Panc1 (cell line): ENCODE measurements at regions not wholly inside any gene's neighbourhood (a gene's known extent, or its start where the extent isn't known, plus 50 kb on each side); places are given as distances from the start of the nearest gene placed in this dataset.

Experiments
- ATAC-seq: fragments of 200-7000 bp; cut with Tn5 transposase; 2 replicates; pipeline ENCODE4 v1.9.1; 2020; ENCODE audit warnings: mild to moderate bottlenecking, moderate library complexity
- BruUV-seq: library from RNA; stranded (reverse); fragments of 400-500 nt; replicated peaks from 2 replicates; lab custom pipeline; 2021; lab: Mats Ljungman, UMichigan
- CTCF ChIA-PET: fragments of 300-600 bp; sonication (Branson Sonifier 250); formaldehyde crosslinking; loops from one replicate; lab custom pipeline; 2022; ENCODE audit warnings: antibody characterized with exemption; lab: Charles Lee
- POLR2A ChIA-PET: fragments of 300-600 bp; sonication (Branson Sonifier 250); formaldehyde crosslinking; loops from one replicate; lab custom pipeline; 2022; ENCODE audit warnings: antibody characterized with exemption; lab: Charles Lee
- DNase-seq: peaks from one replicate; pipeline ENCODE4 v3.0.0-alpha.2; 2010; ENCODE audit warnings: low read depth, low spot score
- H3K27ac ChIP-seq: 2 replicates; pipeline ENCODE4 v1.5.1; 2011; ENCODE audit warnings: mild to moderate bottlenecking, low read length, inconsistent platforms
- H3K27me3 ChIP-seq: fragments of 200-500 bp; sonication (Bioruptor generic); 2 replicates; pipeline ENCODE4 v1.6.0; 2014; ENCODE audit warnings: low read length, inconsistent platforms; ENCODE audit not compliant: control insufficient read depth, insufficient read depth
- H3K36me3 ChIP-seq: fragments of 200-500 bp; sonication (Bioruptor generic); 2 replicates; pipeline ENCODE4 v1.5.1; 2014; ENCODE audit warnings: inconsistent platforms, mild to moderate bottlenecking, low read length, moderate library complexity; ENCODE audit not compliant: control insufficient read depth, insufficient read depth
- H3K4me1 ChIP-seq: 2 replicates; pipeline ENCODE4 v1.5.1; 2011; ENCODE audit warnings: inconsistent platforms, mild to moderate bottlenecking, low read length, moderate library complexity; ENCODE audit not compliant: control insufficient read depth, insufficient read depth
- H3K4me3 ChIP-seq, 2 experiments: 2 replicates each; pipeline ENCODE4 v1.5.1; 2011 to 2012; ENCODE audit warnings: low read depth in 2 of 2, low read length in 2 of 2, mild to moderate bottlenecking in 2 of 2, inconsistent platforms in 1 of 2, moderate library complexity in 1 of 2
- H3K9me3 ChIP-seq: fragments of 200-500 bp; sonication (Bioruptor generic); 2 replicates; pipeline ENCODE4 v1.5.1; 2014; ENCODE audit warnings: low read depth, mild to moderate bottlenecking, inconsistent platforms, low read length, moderate library complexity; ENCODE audit not compliant: control insufficient read depth, insufficient read depth
- CTCF ChIP-seq: fragments of 450-650 bp; IDR thresholded peaks from 2 replicates; pipeline ENCODE4 v1.5.1; 2017; ENCODE audit warnings: mild to moderate bottlenecking
- POLR2AphosphoS5 ChIP-seq: IDR thresholded peaks from 2 replicates; pipeline ENCODE4 v1.6.1; 2012; ENCODE audit warnings: mild to moderate bottlenecking, low read depth, low read length, moderate library complexity
- REST ChIP-seq, 2 experiments: IDR thresholded peaks; 2 replicates each; pipeline ENCODE4 v1.6.1; 2011 to 2012; ENCODE audit warnings: low read depth in 2 of 2, control low read depth in 1 of 2, low read length in 1 of 2, mild to moderate bottlenecking in 1 of 2, moderate library complexity in 1 of 2; ENCODE audit not compliant: insufficient read depth in 1 of 2
- SIN3A ChIP-seq: IDR thresholded peaks from 2 replicates; pipeline ENCODE4 v1.6.1; 2012; ENCODE audit warnings: low read depth, mild to moderate bottlenecking, low read length, moderate library complexity, borderline replicate concordance; ENCODE audit not compliant: insufficient read depth
- TCF7L2 ChIP-seq: IDR thresholded peaks from 2 replicates; pipeline ENCODE4 v1.6.1; 2011; ENCODE audit warnings: mild to moderate bottlenecking, low read depth, low read length, inconsistent platforms
- in situ Hi-C: cut with HindIII; loops from 2 replicates; pipeline ENCODE4 v1.10.0; 2016; ENCODE audit warnings: low sequenced_read_pairs, low pct_unique_long_range_greater_than_20kb
- intact Hi-C: fragments of 100-400 bp; cut with micrococcal nuclease; formaldehyde crosslinking; loops from one replicate; pipeline ENCODE4 v1.10.0; 2022; ENCODE audit not compliant: unreplicated experiment

GRCh38 chr12:128155571-128155970, 111.4 kb upstream of the TMEM132C start:
- POLR2A ChIA-PET = no interaction called here
- no peak overlapping the region for H3K4me3 ChIP-seq
- H3K9me3 ChIP-seq = no peaks in the 10 kb centered on the region
- TF ChIP-seq TCF7L2 (no peak), CTCF (no peak), SIN3A (no peak), POLR2AphosphoS5 (no peak), REST (IDR thresholded peaks at IDR 0.05; ENCODE audit: insufficient read depth in 1 of 2, low read depth in 2 of 2, low read length in 1 of 2) (no peak)
- no TSS peak for BruUV-seq
- no peaks in the 10 kb centered on the region for H3K27me3 ChIP-seq
- in situ Hi-C loops (no loop called here), intact Hi-C loops (no loop called here)
- H3K27ac ChIP-seq = no peak overlapping the region
- H3K4me1 ChIP-seq = no peaks in the 10 kb centered on the region
- H3K36me3 ChIP-seq = no peaks in the 10 kb centered on the region
- no peak for ATAC-seq
- no peak for DNase-seq
- CTCF ChIA-PET = no interaction called here

- no peak for TF ChIP-seq REST (IDR thresholded peaks at IDR 0.05; ENCODE audit: insufficient read depth in 1 of 2, low read depth in 2 of 2, low read length in 1 of 2)
- TF ChIP-seq CTCF = no peak
- no peak for TF ChIP-seq POLR2AphosphoS5
- TF ChIP-seq SIN3A = no peak
- TF ChIP-seq TCF7L2 = no peak
- H3K27me3 ChIP-seq = no peaks in the 10 kb centered on the region
- H3K27ac ChIP-seq = no peak overlapping the region
- ChIA-PET CTCF (no interaction called here), POLR2A (no interaction called here)
- H3K4me1 ChIP-seq = no peaks in the 10 kb centered on the region
- in situ Hi-C loops = no loop called here
- H3K4me3 ChIP-seq = no peak overlapping the region
- H3K9me3 ChIP-seq = no peaks in the 10 kb centered on the region
- DNase-seq = no peak
- H3K36me3 ChIP-seq = no peaks in the 10 kb centered on the region
- no peak for ATAC-seq
- intact Hi-C loops = no loop called here
- BruUV-seq = no TSS peak
Measured at GRCh38 chr12:128163086-128163485, 103.9 kb upstream of the TMEM132C start.
